ENCODE measurements at regions not wholly inside any gene's neighbourhood (a gene's known extent, or its start where the extent isn't known, plus 50 kb on each side); places are given as distances from the start of the nearest gene placed in this dataset.

DNA sequence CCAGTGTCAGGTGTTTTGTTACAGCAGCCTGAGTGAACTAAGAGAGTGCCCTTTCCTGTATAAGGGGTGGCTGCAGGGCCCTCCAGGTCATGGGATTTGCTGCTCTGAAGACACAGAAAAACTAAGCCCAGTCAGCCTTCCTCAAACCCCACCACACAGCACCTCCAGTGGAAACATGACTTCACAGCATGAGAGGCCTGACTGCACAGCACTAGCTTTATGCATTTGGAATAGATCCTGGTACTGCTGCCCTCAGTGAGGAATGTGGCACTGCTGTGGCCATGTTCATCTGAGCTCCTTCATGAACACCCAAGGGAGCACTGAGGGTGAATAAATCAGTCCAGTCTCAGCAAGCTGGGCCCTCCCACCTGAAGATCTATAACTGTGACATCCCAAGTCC lies 296.1 kb upstream of the FOXQ1 start:
- peak; percentile 14 for DNase-seq (ENCODE audit: low read depth)
- H3K4me3 ChIP-seq (ENCODE audit: low read length) = no peak overlapping the region
- TF ChIP-seq, protein P1, sequence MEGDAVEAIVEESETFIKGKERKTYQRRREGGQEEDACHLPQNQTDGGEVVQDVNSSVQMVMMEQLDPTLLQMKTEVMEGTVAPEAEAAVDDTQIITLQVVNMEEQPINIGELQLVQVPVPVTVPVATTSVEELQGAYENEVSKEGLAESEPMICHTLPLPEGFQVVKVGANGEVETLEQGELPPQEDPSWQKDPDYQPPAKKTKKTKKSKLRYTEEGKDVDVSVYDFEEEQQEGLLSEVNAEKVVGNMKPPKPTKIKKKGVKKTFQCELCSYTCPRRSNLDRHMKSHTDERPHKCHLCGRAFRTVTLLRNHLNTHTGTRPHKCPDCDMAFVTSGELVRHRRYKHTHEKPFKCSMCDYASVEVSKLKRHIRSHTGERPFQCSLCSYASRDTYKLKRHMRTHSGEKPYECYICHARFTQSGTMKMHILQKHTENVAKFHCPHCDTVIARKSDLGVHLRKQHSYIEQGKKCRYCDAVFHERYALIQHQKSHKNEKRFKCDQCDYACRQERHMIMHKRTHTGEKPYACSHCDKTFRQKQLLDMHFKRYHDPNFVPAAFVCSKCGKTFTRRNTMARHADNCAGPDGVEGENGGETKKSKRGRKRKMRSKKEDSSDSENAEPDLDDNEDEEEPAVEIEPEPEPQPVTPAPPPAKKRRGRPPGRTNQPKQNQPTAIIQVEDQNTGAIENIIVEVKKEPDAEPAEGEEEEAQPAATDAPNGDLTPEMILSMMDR (conservative IDR thresholded peaks at IDR 0.05; ENCODE audit: low read length) = peak; percentile 37

DNA sequence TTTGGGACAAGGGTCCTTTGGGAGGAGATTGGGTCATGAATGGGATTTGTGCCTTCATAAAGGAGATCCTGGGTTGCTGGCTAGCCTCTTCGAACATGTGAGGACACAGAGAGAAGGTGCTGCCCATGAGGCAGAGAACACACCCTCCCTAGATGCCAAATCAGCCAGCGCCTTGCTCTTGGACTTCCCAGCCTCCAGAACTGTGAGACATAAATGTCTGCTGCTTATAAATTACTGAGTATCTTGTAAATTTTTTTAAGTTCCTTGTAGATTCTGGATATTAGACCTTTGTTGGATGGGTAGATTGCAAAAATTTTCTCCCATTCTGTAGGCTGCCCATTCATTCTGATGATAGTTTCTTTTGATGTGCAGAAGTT lies 297.5 kb upstream of the FOXQ1 start:
- no peak overlapping the region for H3K4me3 ChIP-seq (ENCODE audit: low read length)
- no peak for DNase-seq (ENCODE audit: low read depth)
- TF ChIP-seq, protein P1 (conservative IDR thresholded peaks at IDR 0.05; ENCODE audit: low read length) = no peak

DNA sequence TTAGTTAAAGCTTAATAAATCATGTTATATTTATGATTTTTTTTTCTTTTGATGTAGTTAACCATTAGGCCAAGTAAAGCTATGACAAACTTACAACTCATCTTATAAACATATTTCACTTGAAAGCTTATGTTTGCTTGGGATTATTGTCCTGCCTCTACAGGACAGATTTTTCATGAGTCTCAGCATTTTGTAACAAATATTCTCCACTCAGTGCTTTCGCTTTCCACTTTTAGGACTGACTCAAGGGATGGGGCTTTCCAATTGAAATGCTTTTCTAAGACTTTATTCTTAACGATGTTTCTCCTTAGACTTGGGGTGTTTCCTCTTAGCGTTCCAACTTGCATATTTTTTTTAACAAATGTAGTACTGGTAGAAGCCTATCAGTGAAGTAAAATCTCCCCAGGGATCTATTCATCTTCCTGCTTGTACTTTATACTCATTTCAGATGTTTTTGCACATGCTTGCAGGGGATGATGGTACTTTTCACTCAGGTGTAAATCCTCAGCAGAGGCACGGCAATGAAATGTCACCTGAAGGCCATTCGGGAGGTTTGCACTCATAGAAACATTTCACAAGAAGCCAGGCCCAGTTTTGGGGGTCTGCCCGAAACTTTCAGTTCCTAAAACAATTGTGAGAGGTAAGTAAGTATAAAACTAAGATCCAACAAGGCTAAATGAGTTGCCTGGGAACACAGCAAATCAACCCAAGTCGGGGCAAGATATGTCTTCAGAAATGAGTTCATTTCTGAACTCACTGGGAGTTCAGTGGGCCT lies 298.1 kb upstream of the FOXQ1 start:
- H3K4me3 ChIP-seq (ENCODE audit: low read length) = no peak overlapping the region
- no peak for DNase-seq (ENCODE audit: low read depth)
- TF ChIP-seq, protein P1 (conservative IDR thresholded peaks at IDR 0.05; ENCODE audit: low read length) = no peak

DNA sequence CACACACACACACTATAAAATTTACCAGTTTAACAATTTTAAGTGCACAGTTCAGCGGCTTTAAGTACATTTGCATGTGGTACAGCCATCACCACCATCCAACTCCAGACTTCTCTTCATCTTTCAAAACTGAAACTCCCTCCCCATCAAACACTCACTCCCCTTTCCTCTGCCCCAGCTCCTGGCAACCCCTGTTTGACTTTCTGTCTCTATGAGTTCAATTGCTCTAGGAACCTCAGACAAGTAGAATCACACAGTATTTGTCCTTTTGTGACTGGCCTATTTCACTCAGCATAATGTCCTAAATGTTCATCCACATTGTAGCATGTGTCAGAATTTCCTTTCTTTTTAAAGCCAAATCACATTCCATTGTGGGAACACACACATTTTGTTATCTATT lies 302.8 kb upstream of the FOXQ1 start:
- TF ChIP-seq, protein P1 (conservative IDR thresholded peaks at IDR 0.05; ENCODE audit: low read length) = no peak
- no peak overlapping the region for H3K4me3 ChIP-seq (ENCODE audit: low read length)
- DNase-seq (ENCODE audit: low read depth) = no peak

DNA sequence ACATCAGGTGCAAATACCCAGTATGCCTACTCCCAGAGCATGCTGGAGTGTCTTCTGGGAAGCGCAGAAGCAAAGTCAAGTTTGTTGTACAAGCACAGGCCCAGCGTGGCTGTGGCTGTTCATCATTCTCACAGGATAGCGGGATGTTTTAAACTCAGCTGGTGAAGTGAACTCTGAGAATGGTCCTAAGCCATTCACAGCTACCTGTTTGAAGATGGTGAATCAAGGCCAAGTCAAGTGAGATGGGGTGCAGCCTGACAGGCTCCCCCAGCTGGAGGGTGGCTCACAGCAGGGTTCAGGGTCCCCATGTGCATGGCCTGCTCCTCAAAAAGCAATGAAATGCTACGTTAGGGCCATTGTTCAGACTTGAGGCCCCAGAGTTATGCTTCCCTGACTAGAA lies 304.7 kb upstream of the FOXQ1 start:
- TF ChIP-seq, protein P1 (conservative IDR thresholded peaks at IDR 0.05; ENCODE audit: low read length) = no peak
- H3K4me3 ChIP-seq (ENCODE audit: low read length) = no peak overlapping the region
- no peak for DNase-seq (ENCODE audit: low read depth)

DNA sequence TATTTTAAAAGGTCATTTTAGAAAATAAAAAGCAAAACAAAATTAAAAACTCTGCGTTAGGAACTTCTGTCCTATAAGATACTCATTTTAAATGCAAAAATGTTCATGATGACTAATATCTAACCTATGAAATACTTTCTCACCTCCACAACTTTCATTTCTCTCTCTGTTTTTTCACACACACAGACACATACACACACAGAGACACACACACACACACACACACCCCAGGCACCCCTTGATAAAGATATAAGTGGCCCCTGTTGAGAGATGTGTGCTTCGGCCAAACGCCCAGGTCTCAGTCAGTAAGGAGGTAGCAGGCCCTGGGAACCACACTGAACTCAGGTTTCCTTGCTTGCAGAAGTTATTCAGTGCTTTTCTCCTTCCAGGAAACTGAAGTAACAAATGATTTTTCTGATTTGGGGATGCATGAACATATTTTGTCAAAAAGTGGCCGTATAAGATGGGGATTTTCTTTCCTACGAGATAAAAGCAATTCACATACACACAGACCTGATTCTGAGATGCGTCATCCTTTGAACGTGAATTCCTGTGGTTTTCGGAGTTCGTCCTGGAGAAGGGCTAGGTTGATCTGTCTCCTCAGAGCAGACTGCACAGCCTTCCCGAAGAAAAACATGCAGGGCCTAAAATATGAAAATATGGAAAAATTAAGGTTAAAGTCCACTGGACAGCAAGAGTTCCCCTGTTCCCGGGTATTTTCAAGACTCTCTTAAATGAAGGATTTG lies 306.8 kb upstream of the FOXQ1 start:
- DNase-seq (ENCODE audit: low read depth) = no peak
- no peak overlapping the region for H3K4me3 ChIP-seq (ENCODE audit: low read length)
- TF ChIP-seq, protein P1 (conservative IDR thresholded peaks at IDR 0.05; ENCODE audit: low read length) = no peak
